GM21723 (cell line): ENCODE measurements at regions not wholly inside any gene's neighbourhood (a gene's known extent, or its start where the extent isn't known, plus 50 kb on each side); places are given as distances from the start of the nearest gene placed in this dataset.
"Not testable (repeated sequence)": the region's sequence is repeated elsewhere in the genome, so short reads cannot be mapped to it uniquely, and the experiment has no call there.

ENCODE experiments used
- ATAC-seq: cut with Tn5 transposase; IDR thresholded peaks from one replicate; pipeline ENCODE4 v1.9.1; 2021; ENCODE audit warnings: mild to moderate bottlenecking, moderate library complexity; ENCODE audit not compliant: unreplicated experiment

DNA sequence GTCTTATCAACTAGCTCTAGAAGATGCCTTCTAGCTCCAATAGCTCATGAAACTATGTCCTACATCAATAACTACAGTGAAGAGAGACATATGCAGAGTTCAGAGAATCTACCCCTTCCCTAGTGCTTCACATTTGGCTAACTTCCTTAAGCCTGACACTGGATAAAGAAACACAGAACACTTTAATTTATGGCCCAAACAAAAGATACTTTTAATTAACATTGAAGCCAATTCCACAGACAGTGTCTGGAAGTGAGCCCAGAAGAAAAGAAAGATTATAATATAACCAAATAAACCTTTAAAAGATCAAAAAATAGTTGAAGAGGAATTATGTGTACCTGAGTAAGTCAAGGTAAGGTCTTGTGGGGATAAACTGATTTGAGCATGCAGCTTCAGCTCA, 255.2 kb downstream of the C11orf87 start:
- no peak for ATAC-seq

DNA sequence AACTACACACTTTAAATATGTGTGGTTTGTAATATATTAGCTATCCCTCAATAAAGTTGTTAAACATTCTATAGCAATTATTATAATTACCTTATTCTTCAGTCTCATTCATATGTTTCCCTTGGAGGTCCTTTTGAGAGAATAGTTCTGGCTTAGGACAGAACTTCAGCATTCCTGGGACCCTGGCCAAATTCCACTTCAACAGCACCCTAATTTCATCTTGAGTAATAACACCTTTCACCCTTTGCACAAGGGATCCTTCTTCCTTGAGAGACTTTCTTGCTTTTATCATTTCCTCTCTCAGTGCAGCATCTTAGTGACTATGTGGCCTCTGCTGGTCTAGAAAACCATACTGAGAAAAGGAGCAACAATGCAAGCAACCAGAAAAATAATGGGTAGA, 255.9 kb downstream of the C11orf87 start:
- ATAC-seq, result no peak

DNA sequence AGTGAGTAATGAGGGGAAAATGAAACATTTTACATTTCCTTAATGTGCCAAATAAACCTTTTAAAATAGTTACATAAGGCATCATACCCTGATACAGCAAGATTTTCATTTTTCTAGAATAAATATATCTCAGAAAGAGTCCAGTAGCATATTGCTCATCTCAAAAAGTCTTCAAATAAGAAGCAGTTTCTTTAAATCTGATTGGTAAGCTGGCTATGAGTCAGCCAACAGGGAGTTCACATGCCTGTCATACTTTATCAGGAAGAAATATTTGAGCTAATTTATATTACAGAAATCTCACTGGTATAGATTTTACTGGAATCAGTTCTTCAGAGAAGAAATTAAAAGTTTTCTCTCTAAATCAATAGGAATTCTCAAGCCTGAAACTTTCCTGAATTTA, 258.1 kb downstream of the C11orf87 start:
- no peak for ATAC-seq

DNA sequence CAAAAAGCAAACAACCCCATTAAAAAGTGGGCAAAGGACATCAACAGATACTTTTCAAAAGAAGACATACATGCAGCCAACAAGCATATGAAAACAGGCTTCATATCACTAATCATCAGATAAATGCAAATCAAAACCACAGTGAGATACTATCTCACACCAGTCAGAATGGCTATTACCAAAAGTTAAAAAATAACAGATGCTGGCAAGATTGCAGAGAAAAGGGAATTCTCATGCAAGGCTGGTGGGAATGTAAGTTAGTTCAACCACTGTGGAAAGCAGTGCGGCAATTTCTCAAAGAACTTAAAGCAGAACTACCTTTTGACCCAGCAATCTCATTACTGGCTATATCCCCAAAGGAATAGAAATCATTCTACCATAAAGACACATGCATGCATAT, 260.8 kb downstream of the C11orf87 start:
- ATAC-seq, result not testable (repeated sequence)

DNA sequence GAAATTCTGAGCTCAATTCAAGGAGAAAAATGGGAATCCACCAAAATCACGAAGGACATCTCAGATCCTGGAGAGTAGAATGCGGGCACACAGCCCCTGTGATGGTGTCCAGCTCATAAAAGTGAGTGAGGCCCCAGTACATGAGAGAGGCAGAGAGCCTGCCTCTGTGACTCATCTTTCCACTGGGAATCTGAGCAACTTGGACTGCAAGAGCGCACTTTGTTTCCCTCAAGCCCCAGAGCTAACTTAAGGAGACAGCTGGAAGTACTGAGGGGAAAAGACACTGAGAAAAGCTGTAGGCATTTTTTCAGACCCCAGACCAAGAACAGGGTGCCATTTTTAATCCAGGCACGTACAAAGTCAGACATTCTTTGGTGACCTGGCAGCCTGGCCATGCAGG, 273.7 kb downstream of the C11orf87 start:
- no peak for ATAC-seq

DNA sequence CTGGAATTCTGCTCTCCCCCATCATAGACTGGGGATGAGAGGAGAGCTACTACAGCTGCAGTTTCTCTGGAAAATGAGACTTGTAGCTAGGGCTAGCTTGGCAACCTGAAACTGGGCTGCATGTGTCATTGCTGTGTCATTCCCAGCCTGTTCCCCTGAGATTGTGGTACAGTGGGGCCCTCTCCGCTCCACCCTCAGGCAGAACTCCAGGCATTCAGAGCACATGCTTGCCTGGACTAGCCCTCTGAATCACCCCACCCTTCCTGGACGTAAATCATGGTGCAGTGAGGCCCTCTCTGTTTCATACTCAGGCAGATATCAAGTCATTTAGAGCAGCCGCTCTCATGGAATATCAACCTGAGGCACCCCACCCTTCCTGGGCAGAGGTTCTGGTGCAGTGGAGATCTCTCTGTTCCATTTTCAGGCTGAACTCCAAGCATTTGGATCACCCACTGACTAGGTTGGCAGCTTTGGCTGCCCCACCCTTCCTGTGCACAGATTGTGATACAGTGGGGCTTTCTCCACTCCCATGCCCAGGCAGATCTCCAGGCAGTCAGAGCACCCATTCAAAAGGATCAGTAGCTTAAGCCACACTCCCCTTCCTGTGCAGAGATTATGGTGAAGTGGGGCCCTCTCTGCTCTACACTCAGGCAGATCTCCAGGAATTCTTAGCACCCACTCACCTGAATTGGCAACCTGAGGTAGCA, 274.4 kb downstream of the C11orf87 start:
- ATAC-seq, result no peak

DNA sequence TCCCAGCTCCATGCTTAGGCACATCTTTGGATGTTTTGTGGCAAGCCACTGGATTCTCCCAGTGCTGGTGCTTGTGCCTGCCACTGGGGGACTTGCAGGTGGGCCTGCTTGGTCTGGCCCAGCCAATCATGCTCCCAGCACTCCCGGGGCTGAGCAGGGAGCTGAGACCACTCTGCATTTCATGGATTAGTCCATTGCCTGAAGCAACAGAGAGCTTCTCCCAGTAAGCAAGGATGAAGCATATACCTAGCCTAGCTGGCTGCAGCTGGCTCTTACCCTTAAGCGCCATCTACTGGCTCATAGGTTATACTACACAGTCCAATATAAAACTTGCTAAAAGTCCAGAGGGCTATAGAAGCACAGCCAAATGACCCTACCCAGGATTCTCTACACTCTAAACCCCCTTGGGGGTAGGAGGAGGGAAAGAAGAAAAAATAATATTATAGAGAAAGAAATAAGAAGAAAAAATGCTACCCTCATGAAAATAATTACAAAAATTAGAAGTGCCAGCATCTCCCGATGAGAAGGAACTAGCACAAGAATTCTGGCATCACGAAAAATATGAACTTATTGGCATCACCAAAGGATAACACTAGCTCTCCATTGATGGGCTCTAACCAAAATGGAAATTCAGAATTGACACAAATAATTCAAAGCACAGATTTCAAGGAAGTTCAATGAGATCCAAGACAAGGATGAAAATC, 275.3 kb downstream of the C11orf87 start:
- ATAC-seq, result peak; percentile 83

DNA sequence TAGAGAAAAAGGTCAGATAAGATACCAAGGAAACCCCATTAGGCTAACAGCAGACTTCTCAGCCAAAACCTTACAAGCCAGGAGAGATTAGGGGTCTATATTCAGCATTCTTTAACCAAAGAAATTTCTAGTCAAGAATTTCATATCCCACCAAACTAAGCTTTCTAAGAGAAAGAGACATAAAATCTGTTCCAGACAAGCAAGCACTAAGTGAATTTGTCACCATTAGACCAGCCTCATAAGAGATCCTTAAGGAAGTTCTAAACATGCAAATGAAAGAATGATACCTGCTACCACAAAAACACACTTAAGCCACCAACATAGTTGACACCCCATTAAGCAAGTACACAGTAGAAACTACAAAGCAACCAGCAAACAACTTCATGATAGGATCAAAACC, 276.2 kb downstream of the C11orf87 start:
- no peak for ATAC-seq

DNA sequence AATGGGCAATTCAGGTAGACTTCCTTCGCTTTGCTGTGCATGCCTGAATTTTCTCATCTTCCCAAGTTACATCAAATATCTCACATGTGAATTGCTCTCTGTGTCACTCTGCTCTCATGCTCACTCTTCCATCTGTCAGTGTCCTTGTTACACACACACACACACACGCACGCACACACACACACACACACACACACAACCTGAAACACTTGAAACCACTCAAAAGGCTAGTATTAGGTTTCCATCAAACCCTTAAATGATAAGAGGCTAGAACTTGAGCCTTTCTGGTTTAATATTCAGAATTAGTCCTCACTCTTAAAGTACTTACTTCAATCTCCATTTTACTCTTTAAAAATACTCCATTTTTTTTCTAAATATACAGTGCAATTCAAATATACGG, 282.4 kb downstream of the C11orf87 start:
- ATAC-seq, result no peak

DNA sequence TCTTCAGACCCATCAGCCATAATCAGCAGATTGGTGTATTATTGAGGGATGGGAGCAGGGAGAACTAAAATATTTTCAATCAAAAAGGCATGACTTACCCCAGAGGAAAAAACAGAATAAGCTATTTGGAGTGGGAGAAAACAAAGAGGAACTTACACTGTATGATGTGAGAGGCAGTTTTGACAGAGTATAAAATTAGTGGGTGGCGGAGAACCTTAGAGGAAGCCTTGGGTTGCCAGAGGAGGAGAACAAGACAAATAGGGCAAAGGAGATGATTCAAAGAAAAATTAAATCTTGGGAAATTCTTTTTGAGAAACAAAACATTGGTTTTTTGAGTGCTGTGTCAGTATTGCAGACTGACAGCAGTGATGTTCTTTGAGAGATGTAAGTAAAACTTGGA, 285.0 kb downstream of the C11orf87 start:
- ATAC-seq, result no peak

DNA sequence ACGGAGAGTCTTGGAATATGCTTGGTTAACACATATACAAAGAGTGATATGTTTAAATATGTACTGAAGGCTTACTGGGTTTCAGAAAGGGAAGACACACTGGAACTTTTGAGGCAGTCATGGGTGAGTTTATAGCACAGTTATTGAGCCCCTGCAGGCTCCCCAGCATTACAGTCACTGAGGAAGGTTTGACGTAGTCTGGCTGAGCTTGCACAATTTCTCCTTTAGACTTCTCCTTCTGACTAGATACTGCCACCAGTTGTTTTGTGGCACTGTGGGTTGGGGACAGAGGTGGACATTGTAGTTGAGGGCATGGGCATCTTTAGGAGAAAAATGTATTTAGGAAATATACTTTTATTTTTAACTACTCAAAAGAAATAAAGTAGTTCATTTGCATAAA, 285.4 kb downstream of the C11orf87 start:
- ATAC-seq, result no peak

DNA sequence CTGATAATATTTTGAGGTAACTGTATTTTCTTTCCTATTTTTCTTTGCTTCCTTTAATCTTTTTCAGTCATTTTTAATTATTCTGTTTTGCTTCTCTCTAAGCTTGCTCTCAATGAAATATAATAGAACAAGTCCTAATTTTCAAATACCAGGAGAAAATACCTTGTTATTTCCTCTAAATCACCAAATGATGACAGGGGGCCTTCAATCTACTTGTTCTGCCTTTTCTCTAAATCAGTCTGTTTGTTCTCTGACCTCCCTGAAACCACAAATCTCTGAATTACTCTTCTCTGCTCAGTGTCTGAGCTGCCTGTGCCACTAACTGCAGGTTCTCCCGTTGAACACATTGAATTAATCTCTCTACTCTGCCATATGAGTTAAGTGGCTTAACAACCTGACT, 286.2 kb downstream of the C11orf87 start:
- no peak for ATAC-seq

DNA sequence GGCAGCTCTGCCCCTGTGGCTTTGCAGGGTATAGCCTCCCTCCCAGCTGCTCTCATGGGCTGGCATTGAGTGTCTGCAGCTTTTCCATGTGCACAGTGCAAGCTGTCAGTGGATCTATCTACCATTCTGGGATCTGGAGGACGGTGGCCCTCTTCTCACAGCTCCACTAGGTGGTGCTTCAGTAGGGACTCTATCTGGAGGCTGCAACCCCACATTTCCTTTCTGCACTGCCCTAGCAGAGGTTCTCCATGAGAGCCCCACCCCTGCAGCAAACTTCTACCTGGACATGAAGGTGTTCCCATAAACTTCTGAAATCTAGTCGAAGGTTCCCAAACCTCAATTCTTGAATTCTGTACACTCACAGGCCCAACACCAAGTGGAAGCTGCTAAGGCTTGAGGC, 292.5 kb downstream of the C11orf87 start:
- not testable (repeated sequence) for ATAC-seq

DNA sequence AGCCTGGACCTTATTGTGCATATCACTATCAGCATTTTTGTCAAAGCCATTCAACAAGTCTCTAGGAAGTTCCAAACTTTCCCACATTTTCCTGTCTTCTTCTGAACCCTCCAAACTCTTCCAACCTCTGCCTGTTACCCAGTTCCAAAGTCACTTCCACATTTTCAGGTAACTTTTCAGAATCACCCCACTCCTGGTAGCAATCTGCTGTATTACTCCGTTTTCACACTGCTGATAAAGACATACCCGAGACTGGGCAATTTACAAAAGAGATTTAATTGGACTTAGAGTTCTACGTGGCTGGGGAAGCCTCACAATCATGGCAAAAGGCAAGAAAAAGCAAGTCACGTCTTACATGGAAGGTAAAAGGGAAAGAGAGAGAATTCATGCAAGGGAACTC, 293.4 kb downstream of the C11orf87 start:
- ATAC-seq, result not testable (repeated sequence)

DNA sequence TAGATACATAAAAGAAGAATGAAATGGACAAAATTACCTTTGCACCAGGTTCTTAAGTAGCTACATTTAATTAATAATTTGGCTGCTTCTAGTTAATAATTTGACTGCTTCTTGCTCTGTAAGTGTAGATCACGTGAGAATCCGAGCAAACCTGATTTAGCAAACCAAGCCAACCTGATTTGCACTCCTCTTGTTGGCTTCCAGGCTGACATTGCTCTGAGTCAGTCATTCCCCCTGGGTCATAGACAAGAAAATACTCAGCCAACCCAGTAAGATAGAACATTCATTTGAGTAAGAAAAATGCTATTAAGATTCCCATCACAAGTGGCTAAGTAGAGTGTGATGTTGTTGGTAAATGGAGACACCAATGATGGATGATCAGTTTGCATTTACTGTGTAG, 304.1 kb downstream of the C11orf87 start:
- ATAC-seq, result no peak

DNA sequence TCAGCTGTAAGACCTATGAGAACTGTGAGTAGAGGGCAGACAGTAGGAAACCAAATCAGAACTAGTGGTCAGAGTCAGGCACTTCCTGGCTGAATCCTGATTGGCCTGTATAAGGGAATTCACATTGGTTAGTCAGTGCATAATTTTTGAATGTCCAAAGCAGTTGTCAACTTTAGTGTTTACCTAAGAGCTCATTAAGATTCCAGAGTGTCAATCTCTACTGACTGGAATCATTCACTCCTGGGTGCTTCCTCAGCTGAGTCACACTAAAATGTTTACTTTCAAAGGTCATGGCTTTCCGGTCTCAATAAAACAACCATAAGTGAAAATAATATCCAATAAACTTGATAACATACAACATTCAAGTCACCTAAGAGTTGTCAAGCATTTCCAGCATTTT, 306.1 kb downstream of the C11orf87 start:
- ATAC-seq, result no peak

DNA sequence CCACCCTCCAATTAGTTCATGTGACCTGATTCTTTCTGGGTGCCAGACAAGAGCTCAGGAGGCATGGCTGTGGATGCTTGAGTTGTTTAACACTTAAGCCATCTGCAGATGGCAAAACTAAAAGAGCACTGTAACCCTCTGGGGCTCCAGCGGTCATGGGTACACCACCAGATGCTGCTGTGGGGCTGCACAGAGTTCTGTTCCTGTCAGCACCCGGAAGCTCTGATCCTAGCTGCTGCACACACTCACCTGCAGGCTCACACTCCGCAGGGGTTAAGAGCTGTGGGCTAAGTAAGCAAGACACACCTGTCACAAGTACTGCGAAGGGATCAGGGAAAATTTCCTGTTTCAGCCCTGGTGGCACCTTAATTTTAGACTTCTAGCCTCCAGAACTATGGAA, 307.8 kb downstream of the C11orf87 start:
- ATAC-seq, result no peak

DNA sequence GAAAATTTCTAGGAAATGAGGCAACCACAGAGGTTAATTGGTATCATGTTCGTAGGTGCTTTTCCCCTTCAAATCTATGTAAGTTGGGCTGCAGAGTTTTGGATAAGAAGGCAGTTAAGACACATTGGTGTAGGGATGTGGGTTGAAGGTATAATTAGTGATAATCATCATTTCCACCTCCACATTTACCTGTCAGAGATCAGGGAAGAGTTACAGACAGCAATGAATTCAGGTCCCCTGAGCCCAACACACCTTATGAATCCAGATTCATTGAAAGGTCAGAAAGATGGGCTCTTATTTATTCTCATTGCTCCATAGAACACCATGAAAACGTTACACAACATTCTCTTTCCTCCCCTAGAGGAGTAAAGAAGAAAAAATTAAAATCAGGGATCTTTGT, 308.7 kb downstream of the C11orf87 start:
- ATAC-seq, result no peak

DNA sequence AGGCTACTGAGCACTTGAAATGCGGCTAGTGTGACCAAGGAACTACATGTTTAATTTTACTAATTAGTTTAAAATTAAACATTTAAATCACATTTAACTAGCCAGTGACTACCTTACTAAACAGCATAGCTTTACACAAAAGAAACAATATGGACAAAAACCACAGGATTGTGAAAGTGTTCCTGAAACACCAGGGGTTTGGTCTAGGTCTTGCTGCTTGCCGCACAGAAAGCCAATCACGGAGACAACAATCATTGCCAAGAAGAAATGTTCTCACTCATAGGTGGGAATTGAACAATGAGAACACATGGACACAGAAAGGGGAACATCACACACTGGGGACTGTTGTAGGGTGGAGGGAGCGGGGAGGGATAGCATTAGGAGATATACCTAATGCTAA, 309.5 kb downstream of the C11orf87 start:
- ATAC-seq, result no peak

DNA sequence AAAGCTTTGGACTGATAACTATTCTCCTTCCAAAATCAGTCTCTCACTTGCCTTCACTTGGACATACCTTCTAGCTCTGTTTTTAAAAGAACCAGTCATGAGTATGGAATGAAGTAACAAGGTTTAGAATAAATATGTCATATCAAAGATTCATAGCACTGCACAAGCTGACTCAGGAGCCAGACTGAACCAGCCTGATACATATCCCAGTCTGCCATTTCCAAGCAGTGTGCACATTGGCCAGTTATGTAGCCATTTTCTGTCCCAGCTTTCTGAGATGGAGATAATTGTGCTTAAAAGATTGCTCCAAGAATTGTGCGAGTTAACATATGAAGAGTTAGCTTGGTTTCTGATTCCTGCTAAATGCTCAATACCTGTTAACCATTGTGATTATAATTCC, 311.3 kb downstream of the C11orf87 start:
- no peak for ATAC-seq

DNA sequence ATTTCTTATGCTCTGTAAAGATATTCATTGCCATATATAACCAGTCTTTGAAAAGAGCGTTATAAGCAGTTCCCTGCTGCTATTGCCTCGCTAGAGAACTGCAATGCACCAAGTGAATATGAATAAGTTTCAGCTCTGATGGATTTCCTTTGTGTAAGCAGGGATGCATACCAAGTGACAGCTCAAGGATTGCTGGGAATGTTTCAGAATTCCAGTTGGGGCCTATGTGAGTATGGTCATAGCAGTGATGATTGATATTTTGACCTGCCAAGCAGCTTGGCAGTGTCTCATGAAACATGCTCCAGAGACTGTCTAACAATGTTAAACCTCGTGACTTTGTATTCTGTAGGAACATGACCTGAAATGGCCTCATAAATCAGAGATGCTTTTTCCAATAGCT, 312.6 kb downstream of the C11orf87 start:
- ATAC-seq, result no peak

DNA sequence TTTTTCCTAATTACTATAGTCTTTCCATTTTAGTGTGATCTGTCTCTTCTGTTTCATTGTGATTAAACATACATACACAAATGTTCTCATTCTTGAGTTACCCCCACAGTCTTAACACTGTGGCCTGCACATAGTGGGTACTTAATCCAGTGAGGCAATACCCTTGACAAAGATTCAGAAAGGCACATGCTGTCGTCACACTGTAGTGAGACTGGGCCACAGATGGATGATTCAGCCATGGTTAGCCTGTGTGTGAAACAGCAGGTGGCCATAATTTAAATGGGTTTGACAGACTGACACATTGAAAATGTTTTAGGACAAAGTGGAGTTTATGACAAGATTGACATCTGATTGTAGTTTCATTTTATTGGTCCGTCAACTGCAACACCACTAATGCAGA, 313.1 kb downstream of the C11orf87 start:
- no peak for ATAC-seq

DNA sequence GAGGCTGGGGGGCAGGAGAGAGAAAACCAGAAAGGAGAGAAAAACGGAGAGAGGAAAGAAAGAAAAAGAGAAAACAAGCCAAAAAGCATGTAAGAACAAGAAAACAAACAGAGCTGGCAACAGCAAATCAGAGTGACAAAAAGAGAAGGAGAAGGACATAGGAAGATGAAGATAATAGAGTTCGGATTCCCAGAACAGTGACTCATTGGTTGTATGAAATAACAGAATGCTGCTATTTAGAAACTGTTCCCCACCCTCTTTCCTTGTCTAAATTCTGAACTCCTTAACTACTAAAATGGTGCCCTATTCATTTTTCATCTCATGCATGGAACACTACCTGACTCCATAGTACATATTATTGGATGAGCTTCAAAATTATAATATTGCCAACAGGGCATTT, 317.4 kb downstream of the C11orf87 start:
- ATAC-seq, result no peak
